ENCODE measurements at regions not wholly inside any gene's neighbourhood (a gene's known extent, or its start where the extent isn't known, plus 50 kb on each side); places are given as distances from the start of the nearest gene placed in this dataset.

GRCh38 chr16:65281586-65281985, 159.7 kb upstream of the CDH11 start:
- no peak for TF ChIP-seq GATA2 (IDR thresholded peaks at IDR 0.05; ENCODE audit: low read depth, low read length)
- no peak for TF ChIP-seq GATA3 (IDR thresholded peaks at IDR 0.05; ENCODE audit: low read depth, low read length)
